ENCODE measurements at regions not wholly inside any gene's neighbourhood (a gene's known extent, or its start where the extent isn't known, plus 50 kb on each side); places are given as distances from the start of the nearest gene placed in this dataset.

- H3K27me3 Mint-ChIP-seq (ENCODE audit: low read depth), result no peaks in the 10 kb centered on the region
- no peak overlapping the region for H3K23ac ChIP-seq (ENCODE audit: insufficient read length, low read depth, low read length)
Measured at GRCh38 chr3:11703146-11703545, 59.4 kb upstream of the VGLL4 start.

More at GRCh38 chr3:11703146-11703545, 59.4 kb upstream of the VGLL4 start:
- Mint-ChIP-seq H3K27ac (no peak overlapping the region), H3K36me3 (ENCODE audit: insufficient read depth in 1 of 3, low read depth in 3 of 3) (peaks cover 0 to 4% (median 0%) of the 10 kb centered on the region in 3 experiments; a peak in 1 of 7 replicates), H3K9me3 (no peaks in the 10 kb centered on the region), H3K4me3 (no peak overlapping the region), H3K4me1 (peaks cover 7 to 12% of the 10 kb centered on the region in 2 experiments)
- no peaks in the 10 kb centered on the region for H3K9me3 ChIP-seq (ENCODE audit: control insufficient read depth, low read depth, low read length)
- H3K23me2 ChIP-seq (ENCODE audit: insufficient read length, low read depth, low read length, poor library complexity, severe bottlenecking), result no peaks in the 10 kb centered on the region
- no CpG with 5 or more reads among the region's 4 CpGs for WGBS (ENCODE audit: extremely low coverage, insufficient read length, low lambda C conversion rate)
- H3K18ac ChIP-seq (ENCODE audit: insufficient read length, low read depth, low read length), result no peak overlapping the region
- DNase-seq, result no peak
- no peaks in the 10 kb centered on the region; the same call in 1 of the 2 replicates for H3K4me1 ChIP-seq (ENCODE audit: insufficient read depth, low read length)
- no peak overlapping the region for H3K27ac ChIP-seq (ENCODE audit: insufficient read length, low read depth, low read length)
- H2BK120ac ChIP-seq (ENCODE audit: low read depth, low read length, poor library complexity, severe bottlenecking), result no peak overlapping the region
- no peak overlapping the region for H4K8ac ChIP-seq (replicated peaks; ENCODE audit: insufficient read length, low read depth, low read length)
- H3K9ac ChIP-seq (ENCODE audit: extremely low read depth, insufficient read length, low read length), result no peak overlapping the region
- H3K79me2 ChIP-seq (ENCODE audit: insufficient read depth, low read length), result no peaks in the 10 kb centered on the region
- H3T11ph ChIP-seq (ENCODE audit: low read length), result no peak overlapping the region
- no peak overlapping the region for H2AK5ac ChIP-seq (ENCODE audit: insufficient read length, low read length)
- H2BK20ac ChIP-seq (ENCODE audit: low read depth, low read length, poor library complexity, severe bottlenecking), result no peak overlapping the region
- no peak overlapping the region for H3K14ac ChIP-seq (ENCODE audit: insufficient read depth, low read length)
- no peaks in the 10 kb centered on the region for H3K79me1 ChIP-seq (ENCODE audit: insufficient read depth, low read depth, low read length, poor library complexity, severe bottlenecking)
- TF ChIP-seq, protein P1, sequence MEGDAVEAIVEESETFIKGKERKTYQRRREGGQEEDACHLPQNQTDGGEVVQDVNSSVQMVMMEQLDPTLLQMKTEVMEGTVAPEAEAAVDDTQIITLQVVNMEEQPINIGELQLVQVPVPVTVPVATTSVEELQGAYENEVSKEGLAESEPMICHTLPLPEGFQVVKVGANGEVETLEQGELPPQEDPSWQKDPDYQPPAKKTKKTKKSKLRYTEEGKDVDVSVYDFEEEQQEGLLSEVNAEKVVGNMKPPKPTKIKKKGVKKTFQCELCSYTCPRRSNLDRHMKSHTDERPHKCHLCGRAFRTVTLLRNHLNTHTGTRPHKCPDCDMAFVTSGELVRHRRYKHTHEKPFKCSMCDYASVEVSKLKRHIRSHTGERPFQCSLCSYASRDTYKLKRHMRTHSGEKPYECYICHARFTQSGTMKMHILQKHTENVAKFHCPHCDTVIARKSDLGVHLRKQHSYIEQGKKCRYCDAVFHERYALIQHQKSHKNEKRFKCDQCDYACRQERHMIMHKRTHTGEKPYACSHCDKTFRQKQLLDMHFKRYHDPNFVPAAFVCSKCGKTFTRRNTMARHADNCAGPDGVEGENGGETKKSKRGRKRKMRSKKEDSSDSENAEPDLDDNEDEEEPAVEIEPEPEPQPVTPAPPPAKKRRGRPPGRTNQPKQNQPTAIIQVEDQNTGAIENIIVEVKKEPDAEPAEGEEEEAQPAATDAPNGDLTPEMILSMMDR (conservative IDR thresholded peaks at IDR 0.05), result no peak
- no peak overlapping the region for H3K4me2 ChIP-seq (ENCODE audit: insufficient read depth, insufficient read length, low read length)
- H2BK15ac ChIP-seq (ENCODE audit: low read depth, low read length), result no peak overlapping the region
- no peak overlapping the region for H3K4ac ChIP-seq (ENCODE audit: low read depth, low read length)
- no peak overlapping the region for H4K5ac ChIP-seq (ENCODE audit: insufficient read length, low read depth, low read length)
- H4K20me1 ChIP-seq (ENCODE audit: control insufficient read depth, insufficient read depth, insufficient read length), result peaks cover 3% of the 10 kb centered on the region
- H3K56ac ChIP-seq (ENCODE audit: insufficient read length, low read depth, low read length), result no peak overlapping the region
- H2BK12ac ChIP-seq (ENCODE audit: insufficient read length, low read depth, low read length), result no peak overlapping the region
- no peak overlapping the region for H2BK5ac ChIP-seq (ENCODE audit: insufficient read length, low read length)
- no peaks in the 10 kb centered on the region for H3K27me3 ChIP-seq (ENCODE audit: insufficient read depth, low read length)
- H2AFZ ChIP-seq (ENCODE audit: low read length), result no peak overlapping the region
- no peak overlapping the region for H4K91ac ChIP-seq (ENCODE audit: insufficient read length, low read depth, low read length)

Data from H9 (cell line).